Cardiac muscle cell (in vitro differentiated cells and primary cell): ENCODE measurements at regions not wholly inside any gene's neighbourhood (a gene's known extent, or its start where the extent isn't known, plus 50 kb on each side); places are given as distances from the start of the nearest gene placed in this dataset.

Experiments
- DNase-seq, 2 donors: peaks; one replicate each; pipeline versions ENCODE4 v3.0.0 to v3.0.0-alpha.2; 2010 to 2017; ENCODE audit warnings: low read depth in 1 of 2, low spot score in 1 of 2
- H3K27ac ChIP-seq: fragments of 200-600 bp; sonication (generic); 2 replicates; pipeline ENCODE4 v1.5.1; 2016
- H3K27me3 ChIP-seq: fragments of 200-600 bp; sonication (generic); 2 replicates; pipeline ENCODE4 v1.6.0; 2016; ENCODE audit warnings: control low read depth
- H3K36me3 ChIP-seq: fragments of 200-600 bp; sonication (generic); 2 replicates; pipeline ENCODE4 v1.5.1; 2016; ENCODE audit warnings: control low read depth
- H3K4me1 ChIP-seq: fragments of 200-600 bp; sonication (generic); 2 replicates; pipeline ENCODE4 v1.8.1; 2017; ENCODE audit warnings: low read depth, mild to moderate bottlenecking, mixed run types
- H3K4me3 ChIP-seq: fragments of 200-600 bp; sonication (generic); 2 replicates; pipeline ENCODE4 v1.5.1; 2016; ENCODE audit warnings: mild to moderate bottlenecking
- H3K9me3 ChIP-seq: fragments of 200-600 bp; sonication (generic); 2 replicates; pipeline ENCODE4 v1.5.1; 2017; ENCODE audit warnings: low read depth, mild to moderate bottlenecking, control low read depth
- CTCF ChIP-seq: IDR thresholded peaks from 2 replicates; pipeline ENCODE4 v1.5.1; 2012; ENCODE audit warnings: low read depth, mild to moderate bottlenecking, low read length

- Histone ChIP-seq H3K4me1 (peaks cover 12% of the 10 kb centered on the region), H3K4me3 (no peak overlapping the region), H3K27me3 (no peaks in the 10 kb centered on the region), H3K27ac (no peak overlapping the region), H3K36me3 (no peaks in the 10 kb centered on the region), H3K9me3 (no peaks in the 10 kb centered on the region)
- DNase-seq, result no peak
- TF ChIP-seq CTCF, result no peak
Observed at GRCh38 chr3:31247850-31248562, 284.7 kb upstream of the STT3B start.

GRCh38 chr3:31248563-31248992 lies 284.1 kb upstream of the STT3B start:
- no peak overlapping the region for H3K4me3 ChIP-seq
- TF ChIP-seq CTCF, result no peak
- no peaks in the 10 kb centered on the region for H3K36me3 ChIP-seq
- DNase-seq, result no peak
- no peaks in the 10 kb centered on the region for H3K27me3 ChIP-seq
- peaks cover 12% of the 10 kb centered on the region for H3K4me1 ChIP-seq
- H3K9me3 ChIP-seq, result no peaks in the 10 kb centered on the region
- no peak overlapping the region for H3K27ac ChIP-seq

- Histone ChIP-seq H3K4me1 (peaks cover 12% of the 10 kb centered on the region), H3K27ac (no peak overlapping the region), H3K27me3 (no peaks in the 10 kb centered on the region), H3K4me3 (no peak overlapping the region), H3K9me3 (no peaks in the 10 kb centered on the region), H3K36me3 (no peaks in the 10 kb centered on the region)
- no peak for DNase-seq
- no peak for TF ChIP-seq CTCF
Observed at GRCh38 chr3:31249545-31249944, 283.2 kb upstream of the STT3B start.

GRCh38 chr3:31250116-31250777 lies 282.5 kb upstream of the STT3B start:
- H3K36me3 ChIP-seq, result no peaks in the 10 kb centered on the region
- no peak for TF ChIP-seq CTCF
- H3K9me3 ChIP-seq, result no peaks in the 10 kb centered on the region
- no peak overlapping the region for H3K27ac ChIP-seq
- DNase-seq, result no peak
- H3K4me3 ChIP-seq, result no peak overlapping the region
- peaks cover 12% of the 10 kb centered on the region for H3K4me1 ChIP-seq
- H3K27me3 ChIP-seq, result no peaks in the 10 kb centered on the region

- Histone ChIP-seq H3K27me3 (no peaks in the 10 kb centered on the region), H3K36me3 (no peaks in the 10 kb centered on the region), H3K9me3 (no peaks in the 10 kb centered on the region), H3K27ac (no peak overlapping the region), H3K4me3 (no peak overlapping the region), H3K4me1 (peaks cover 6% of the 10 kb centered on the region)
- TF ChIP-seq CTCF, result no peak
- no peak for DNase-seq
Observed at GRCh38 chr3:31251083-31251482, 281.6 kb upstream of the STT3B start.
